GM12878 (cell line): ENCODE measurements at regions not wholly inside any gene's neighbourhood (a gene's known extent, or its start where the extent isn't known, plus 50 kb on each side); places are given as distances from the start of the nearest gene placed in this dataset.

Experiments
- EZH2 ChIP-seq: IDR thresholded peaks from 2 replicates; pipeline ENCODE4 v1.6.1; 2012; ENCODE audit warnings: low read depth, mild to moderate bottlenecking, control low read depth, inconsistent platforms, low read length, borderline replicate concordance; ENCODE audit not compliant: control insufficient read depth
- KDM1A ChIP-seq: fragments of 200-600 bp; sonication (generic); IDR thresholded peaks from 2 replicates; pipeline ENCODE4 v1.6.1; 2016; ENCODE audit warnings: borderline replicate concordance
- NFXL1 ChIP-seq: fragments of 450-650 bp; IDR thresholded peaks from 2 replicates; pipeline ENCODE4 v1.6.1; 2017; ENCODE audit warnings: antibody characterized with exemption, mild to moderate bottlenecking, borderline replicate concordance
- NFYB ChIP-seq: IDR thresholded peaks from 2 replicates; pipeline ENCODE4 v1.6.1; 2011; ENCODE audit warnings: low read depth, mild to moderate bottlenecking, low read length, improper control_type of control experiment, moderate library complexity; ENCODE audit not compliant: insufficient read depth
- PAX8 ChIP-seq: fragments of 450-650 bp; IDR thresholded peaks from 2 replicates; pipeline ENCODE4 v1.6.1; 2017; ENCODE audit warnings: mild to moderate bottlenecking, moderate library complexity
- PBX3 ChIP-seq: IDR thresholded peaks from 2 replicates; pipeline ENCODE4 v1.6.1; 2011; ENCODE audit warnings: mild to moderate bottlenecking, low read depth, low read length, moderate library complexity; ENCODE audit not compliant: insufficient replicate concordance
- POLR2AphosphoS5 ChIP-seq: IDR thresholded peaks from 2 replicates; pipeline ENCODE4 v1.6.1; 2011; ENCODE audit warnings: mild to moderate bottlenecking, low read length, inconsistent platforms
- SMC3 ChIP-seq: IDR thresholded peaks from 2 replicates; pipeline ENCODE4 v1.6.1; 2011; ENCODE audit warnings: low read length, improper control_type of control experiment, borderline replicate concordance
- TCF3 ChIP-seq: IDR thresholded peaks from 2 replicates; pipeline ENCODE4 v1.6.1; 2012; ENCODE audit warnings: low read depth, mild to moderate bottlenecking, low read length, borderline replicate concordance; ENCODE audit not compliant: insufficient read depth

DNA sequence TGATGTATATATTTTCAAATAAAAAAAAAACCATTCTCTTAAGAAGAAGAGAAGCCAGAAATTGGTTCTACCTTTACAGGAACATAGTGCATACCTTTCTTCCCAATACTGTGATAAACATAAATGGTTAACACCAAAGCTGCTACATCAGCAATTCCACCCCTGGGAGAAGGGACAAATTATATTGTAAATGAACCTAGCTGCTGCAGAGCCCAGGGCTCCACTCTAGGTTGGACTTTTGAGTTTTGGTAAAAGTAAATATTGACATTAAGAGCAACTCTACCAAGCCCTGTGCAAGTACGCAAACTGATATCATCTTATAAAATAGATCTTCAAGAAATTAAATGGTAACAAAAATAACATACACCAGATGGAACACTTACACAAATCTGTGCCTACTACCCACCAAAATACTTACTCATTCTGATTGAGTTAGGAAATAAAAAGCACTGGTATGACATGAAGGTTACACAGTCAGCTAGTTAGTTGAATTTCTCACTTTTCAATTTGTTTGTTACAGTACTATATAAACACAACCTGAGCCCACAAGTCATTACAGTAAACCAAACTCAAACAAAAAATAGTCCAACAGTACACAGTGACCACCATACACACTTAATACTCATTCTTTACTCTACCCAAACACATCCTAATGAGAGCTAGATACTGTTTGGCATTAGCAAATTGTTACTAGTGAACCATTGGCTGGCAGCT lies 223.3 kb upstream of the HEY2 start:
- no peak for TF ChIP-seq KDM1A
- TF ChIP-seq POLR2AphosphoS5 = no peak
- no peak for TF ChIP-seq EZH2
- no peak for TF ChIP-seq TCF3
- no peak for TF ChIP-seq SMC3
- no peak for TF ChIP-seq NFXL1
- no peak for TF ChIP-seq PBX3
- no peak for TF ChIP-seq PAX8
- no peak for TF ChIP-seq NFYB
